ENCODE measurements at regions not wholly inside any gene's neighbourhood (a gene's known extent, or its start where the extent isn't known, plus 50 kb on each side); places are given as distances from the start of the nearest gene placed in this dataset.

GRCh38 chr18:55869556-55870501 is 281.8 kb upstream of the TCF4 start:
- Histone ChIP-seq H3K27me3 (ENCODE audit: insufficient read depth, low read length) (no peaks in the 10 kb centered on the region), H3K18ac (ENCODE audit: insufficient read length, low read depth, low read length) (no peak overlapping the region), H3T11ph (ENCODE audit: low read length) (no peak overlapping the region), H2BK20ac (ENCODE audit: low read depth, low read length, poor library complexity, severe bottlenecking) (no peak overlapping the region), H3K14ac (ENCODE audit: insufficient read depth, low read length) (no peak overlapping the region), H3K79me2 (ENCODE audit: insufficient read depth, low read length) (no peaks in the 10 kb centered on the region), H2AFZ (ENCODE audit: low read length) (no peak overlapping the region), H3K23me2 (ENCODE audit: insufficient read length, low read depth, low read length, poor library complexity, severe bottlenecking) (no peaks in the 10 kb centered on the region), H3K27ac (ENCODE audit: insufficient read length, low read depth, low read length) (no peak overlapping the region), H4K91ac (ENCODE audit: insufficient read length, low read depth, low read length) (no peak overlapping the region), H2BK12ac (ENCODE audit: insufficient read length, low read depth, low read length) (no peak overlapping the region), H3K9me3 (ENCODE audit: control insufficient read depth, low read depth, low read length) (no peaks in the 10 kb centered on the region), H3K79me1 (ENCODE audit: insufficient read depth, low read depth, low read length, poor library complexity, severe bottlenecking) (no peaks in the 10 kb centered on the region), H3K4ac (ENCODE audit: low read depth, low read length) (no peak overlapping the region), H2BK15ac (ENCODE audit: low read depth, low read length) (no peak overlapping the region), H3K4me1 (ENCODE audit: insufficient read depth, low read length) (peaks cover 3% of the 10 kb centered on the region), H3K4me2 (ENCODE audit: insufficient read depth, insufficient read length, low read length) (no peak overlapping the region), H4K20me1 (ENCODE audit: control insufficient read depth, insufficient read depth, insufficient read length) (no peaks in the 10 kb centered on the region), H2BK120ac (ENCODE audit: low read depth, low read length, poor library complexity, severe bottlenecking) (no peak overlapping the region), H4K5ac (ENCODE audit: insufficient read length, low read depth, low read length) (no peak overlapping the region), H4K8ac (replicated peaks; ENCODE audit: insufficient read length, low read depth, low read length) (no peak overlapping the region), H3K56ac (ENCODE audit: insufficient read length, low read depth, low read length) (no peak overlapping the region), H3K9ac (ENCODE audit: extremely low read depth, insufficient read length, low read length) (no peak overlapping the region), H3K23ac (ENCODE audit: insufficient read length, low read depth, low read length) (no peak overlapping the region), H2AK5ac (ENCODE audit: insufficient read length, low read length) (no peak overlapping the region), H2BK5ac (ENCODE audit: insufficient read length, low read length) (no peak overlapping the region)
- no peak overlapping the region; a peak in 1 of 7 replicates for H3K27ac Mint-ChIP-seq
- no peak for DNase-seq
- no peaks in the 10 kb centered on the region for H3K27me3 Mint-ChIP-seq (ENCODE audit: low read depth)
- peaks cover 5 to 20% of the 10 kb centered on the region in 2 experiments for H3K4me1 Mint-ChIP-seq
- TF ChIP-seq CTCF (conservative IDR thresholded peaks at IDR 0.05): no peak
- no CpG with 5 or more reads among the region's 7 CpGs for WGBS (ENCODE audit: extremely low coverage, insufficient read length, low lambda C conversion rate)
- H3K36me3 Mint-ChIP-seq (ENCODE audit: insufficient read depth in 1 of 3, low read depth in 3 of 3): no peaks in the 10 kb centered on the region
- H3K9me3 Mint-ChIP-seq: no peaks in the 10 kb centered on the region
- no peak overlapping the region for H3K4me3 Mint-ChIP-seq
